Mesendoderm (in vitro differentiated cells): ENCODE measurements at regions not wholly inside any gene's neighbourhood (a gene's known extent, or its start where the extent isn't known, plus 50 kb on each side); places are given as distances from the start of the nearest gene placed in this dataset.
A peak's percentile ranks its signal among the peaks of the same experiment; 100 is the strongest.

ENCODE experiments used
- DNase-seq: peaks from one replicate; pipeline ENCODE4 v3.0.0; 2013
- H2AK5ac ChIP-seq: 2 replicates; pipeline ENCODE4 v1.6.1; 2013; ENCODE audit warnings: low read length, inconsistent platforms
- H2BK120ac ChIP-seq: 2 replicates; pipeline ENCODE4 v1.6.1; 2013; ENCODE audit warnings: low read depth, mild to moderate bottlenecking, low read length, moderate library complexity, mixed read lengths
- H2BK15ac ChIP-seq: replicated peaks from 2 replicates; pipeline ENCODE4 v1.6.1; 2013; ENCODE audit warnings: low read depth, mild to moderate bottlenecking, moderate library complexity
- H2BK5ac ChIP-seq: 2 replicates; pipeline ENCODE4 v1.6.1; 2013; ENCODE audit warnings: low read length, inconsistent platforms
- H3K18ac ChIP-seq: 2 replicates; pipeline ENCODE4 v1.6.1; 2013; ENCODE audit warnings: mild to moderate bottlenecking, low read length, mixed read lengths
- H3K23ac ChIP-seq: one replicate; pipeline ENCODE4 v1.6.1; 2013; ENCODE audit warnings: low read length
- H3K27ac ChIP-seq: 2 replicates; pipeline ENCODE4 v1.5.1; 2013; ENCODE audit warnings: low read depth, mild to moderate bottlenecking, inconsistent platforms, low read length, moderate library complexity
- H3K27me3 ChIP-seq: 2 replicates; pipeline ENCODE4 v1.6.1; 2013; ENCODE audit warnings: low read length, control low read depth, mild to moderate bottlenecking, inconsistent platforms; ENCODE audit not compliant: insufficient read depth, poor library complexity
- H3K36me3 ChIP-seq: 2 replicates; pipeline ENCODE4 v1.6.1; 2013; ENCODE audit warnings: low read length, inconsistent platforms; ENCODE audit not compliant: control insufficient read depth, insufficient read depth
- H3K4ac ChIP-seq: one replicate; pipeline ENCODE4 v1.6.1; 2013; ENCODE audit warnings: low read depth, mild to moderate bottlenecking, low read length, moderate library complexity
- H3K4me1 ChIP-seq: 2 replicates; pipeline ENCODE4 v1.6.1; 2013; ENCODE audit warnings: low read depth, low read length, inconsistent platforms; ENCODE audit not compliant: control insufficient read depth
- H3K4me2 ChIP-seq: 2 replicates; pipeline ENCODE4 v1.6.1; 2013; ENCODE audit warnings: low read length
- H3K4me3 ChIP-seq: 2 replicates; pipeline ENCODE4 v1.5.1; 2013; ENCODE audit warnings: mild to moderate bottlenecking, low read length
- H3K56ac ChIP-seq: one replicate; pipeline ENCODE4 v1.6.1; 2013; ENCODE audit warnings: low read length
- H3K79me1 ChIP-seq: 2 replicates; pipeline ENCODE4 v1.6.1; 2013; ENCODE audit warnings: low read length, inconsistent platforms
- H3K79me2 ChIP-seq: 2 replicates; pipeline ENCODE4 v1.6.1; 2013; ENCODE audit warnings: mild to moderate bottlenecking, low read length; ENCODE audit not compliant: control insufficient read depth, insufficient read depth
- H3K9ac ChIP-seq: 2 replicates; pipeline ENCODE4 v1.6.1; 2013; ENCODE audit warnings: low read length, inconsistent platforms
- H4K5ac ChIP-seq: one replicate; pipeline ENCODE4 v1.6.1; 2013; ENCODE audit warnings: low read length
- H4K8ac ChIP-seq: one replicate; pipeline ENCODE4 v1.6.1; 2013; ENCODE audit warnings: low read depth, mild to moderate bottlenecking, control low read depth, low read length, moderate library complexity
- WGBS: extraction: QIAGEN DNeasy Blood & Tissue Kit; methylation state at CpG from one replicate; pipeline ENCODE4 v1.1.7; 2013; ENCODE audit warnings: low lambda C conversion rate, missing lambda C conversion rate; ENCODE audit not compliant: insufficient coverage; ENCODE audit errors: extremely low coverage; 5-methylcytosine and 5-hydroxymethylcytosine counted together

GRCh38 chr14:62614122-62614521 lies 431.1 kb downstream of the KCNH5 start:
- Histone ChIP-seq H4K5ac (no peak overlapping the region), H3K79me2 (no peaks in the 10 kb centered on the region), H3K36me3 (no peaks in the 10 kb centered on the region), H3K4ac (no peak overlapping the region), H4K8ac (no peak overlapping the region), H3K4me3 (no peak overlapping the region), H2AK5ac (no peak overlapping the region), H3K9ac (no peak overlapping the region), H3K27me3 (no peaks in the 10 kb centered on the region), H3K18ac (peak overlapping the region; percentile 75), H2BK5ac (no peak overlapping the region), H3K23ac (no peak overlapping the region), H3K27ac (no peak overlapping the region), H3K56ac (no peak overlapping the region), H2BK15ac (no peak overlapping the region), H3K4me2 (no peak overlapping the region), H2BK120ac (no peak overlapping the region), H3K79me1 (no peaks in the 10 kb centered on the region), H3K4me1 (no peaks in the 10 kb centered on the region)
- no CpG with 5 or more reads among the region's 3 CpGs for WGBS
- peak; percentile 24 for DNase-seq

DNA sequence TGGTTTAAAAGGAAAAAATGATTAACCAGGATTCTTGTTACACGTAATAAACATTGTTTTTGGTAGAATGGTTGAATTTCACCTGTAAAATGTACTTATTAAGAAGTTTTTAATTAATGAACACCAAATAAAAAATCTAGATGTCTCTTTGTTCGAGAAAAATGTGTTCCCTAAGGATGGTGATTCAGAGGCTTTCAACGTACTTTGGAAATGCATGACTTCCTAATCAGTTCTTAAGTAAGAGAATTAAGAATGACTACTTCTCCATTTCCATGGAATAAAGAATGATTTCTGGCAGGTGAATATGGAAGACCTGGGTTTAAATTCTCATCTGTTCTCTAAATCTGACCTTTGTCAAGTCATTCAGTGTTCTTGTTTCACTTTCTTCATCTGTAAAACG lies 428.6 kb downstream of the KCNH5 start:
- Histone ChIP-seq H3K18ac (no peak overlapping the region), H3K79me1 (no peaks in the 10 kb centered on the region), H3K36me3 (no peaks in the 10 kb centered on the region), H3K4ac (no peak overlapping the region), H2BK120ac (no peak overlapping the region), H3K27ac (no peak overlapping the region), H3K9ac (no peak overlapping the region), H3K23ac (no peak overlapping the region), H2AK5ac (no peak overlapping the region), H3K4me2 (no peak overlapping the region), H2BK15ac (no peak overlapping the region), H3K4me3 (no peak overlapping the region), H4K5ac (no peak overlapping the region), H2BK5ac (no peak overlapping the region), H3K4me1 (no peaks in the 10 kb centered on the region), H3K56ac (no peak overlapping the region), H3K27me3 (no peaks in the 10 kb centered on the region), H3K79me2 (no peaks in the 10 kb centered on the region), H4K8ac (no peak overlapping the region)
- no peak for DNase-seq
- no CpG with 5 or more reads among the region's 4 CpGs for WGBS

DNA sequence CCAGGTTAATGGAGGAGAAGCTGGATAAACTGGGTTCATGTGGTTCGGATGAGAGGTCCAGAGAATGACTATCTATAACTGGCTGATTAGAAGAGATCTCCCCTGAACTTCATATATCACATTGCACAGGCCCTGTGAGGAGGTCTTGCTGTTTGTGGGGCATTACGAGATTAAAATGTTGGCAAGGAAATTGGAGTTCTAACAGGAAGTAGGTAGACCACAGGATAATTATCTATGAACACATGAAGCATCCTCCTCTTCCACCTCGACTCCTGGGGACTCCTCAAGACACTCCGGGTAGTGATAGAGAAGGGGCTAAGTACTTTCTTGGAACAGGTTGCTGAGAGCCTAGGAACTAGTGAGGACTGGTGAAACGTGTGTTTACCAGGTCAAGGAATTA lies 418.8 kb downstream of the KCNH5 start:
- Histone ChIP-seq H3K9ac (no peak overlapping the region), H2BK15ac (no peak overlapping the region), H2AK5ac (peak overlapping the region; percentile 52), H3K4ac (no peak overlapping the region), H3K4me2 (no peak overlapping the region), H3K4me1 (peaks cover 2% of the 10 kb centered on the region), H3K36me3 (no peaks in the 10 kb centered on the region), H3K18ac (no peak overlapping the region), H3K27ac (no peak overlapping the region), H3K79me2 (no peaks in the 10 kb centered on the region), H2BK5ac (peak overlapping the region; percentile 59), H4K5ac (no peak overlapping the region), H3K4me3 (no peak overlapping the region), H2BK120ac (no peak overlapping the region), H3K23ac (no peak overlapping the region), H3K27me3 (no peaks in the 10 kb centered on the region), H3K79me1 (no peaks in the 10 kb centered on the region), H3K56ac (no peak overlapping the region), H4K8ac (no peak overlapping the region)
- WGBS, result no CpG with 5 or more reads among the region's 5 CpGs
- DNase-seq, result no peak

DNA sequence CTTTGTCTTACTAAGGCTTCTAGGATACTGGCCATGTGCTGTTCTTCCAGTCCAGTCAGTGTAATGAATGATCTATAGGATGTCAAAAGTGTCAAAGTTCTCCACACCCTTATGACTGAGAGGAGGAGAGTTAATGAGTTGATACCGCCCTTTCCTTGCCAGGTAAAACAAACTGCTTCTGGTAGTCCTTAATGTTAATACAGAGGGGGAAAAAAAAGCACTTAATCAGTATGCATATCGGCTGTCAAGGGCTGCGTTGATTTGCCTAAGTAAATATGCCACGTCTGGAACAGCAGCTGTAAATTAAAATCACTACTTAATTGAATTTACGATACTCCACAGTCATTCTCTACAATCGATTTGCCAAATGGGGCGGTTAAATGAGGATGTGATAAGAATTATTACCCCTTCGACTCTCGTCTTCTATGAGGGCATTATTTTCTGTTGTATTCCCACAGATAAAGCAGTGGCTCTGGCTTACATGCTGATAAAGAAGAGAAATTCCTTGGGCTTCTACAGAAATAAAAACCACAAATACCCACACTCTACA lies 416.0 kb downstream of the KCNH5 start:
- H2BK5ac ChIP-seq, result peak overlapping the region; percentile 94

GRCh38 chr14:62631176-62631575 lies 414.1 kb downstream of the KCNH5 start:
- H3K56ac ChIP-seq, result no peak overlapping the region
- H4K8ac ChIP-seq, result no peak overlapping the region
- H3K4me1 ChIP-seq, result peaks cover 2% of the 10 kb centered on the region
- no peak overlapping the region for H3K4me3 ChIP-seq
- no peaks in the 10 kb centered on the region for H3K36me3 ChIP-seq
- DNase-seq, result no peak
- H3K9ac ChIP-seq, result no peak overlapping the region
- H2BK120ac ChIP-seq, result no peak overlapping the region
- H3K4ac ChIP-seq, result no peak overlapping the region
- no peak overlapping the region for H2AK5ac ChIP-seq
- no peak overlapping the region for H3K23ac ChIP-seq
- H2BK5ac ChIP-seq, result peak overlapping the region; percentile 47
- H4K5ac ChIP-seq, result no peak overlapping the region
- no peaks in the 10 kb centered on the region for H3K79me2 ChIP-seq
- H3K27me3 ChIP-seq, result no peaks in the 10 kb centered on the region
- H3K79me1 ChIP-seq, result no peaks in the 10 kb centered on the region
- H3K4me2 ChIP-seq, result no peak overlapping the region
- H3K27ac ChIP-seq, result no peak overlapping the region
- H2BK15ac ChIP-seq, result no peak overlapping the region
- no CpG with 5 or more reads among the region's 3 CpGs for WGBS
- no peak overlapping the region for H3K18ac ChIP-seq

More for the DNA sequence above, 416.0 kb downstream of the KCNH5 start:
- no peak overlapping the region for H3K9ac ChIP-seq
- no peak overlapping the region for H2BK120ac ChIP-seq
- no peak overlapping the region for H2BK15ac ChIP-seq
- peak overlapping the region; percentile 56 for H3K56ac ChIP-seq
- H4K5ac ChIP-seq, result peak overlapping the region; percentile 37
- WGBS, result no CpG with 5 or more reads among the region's 9 CpGs
- no peak overlapping the region for H3K18ac ChIP-seq
- no peaks in the 10 kb centered on the region for H3K79me1 ChIP-seq
- no peaks in the 10 kb centered on the region for H3K79me2 ChIP-seq
- H3K4me3 ChIP-seq, result no peak overlapping the region
- no peak overlapping the region for H4K8ac ChIP-seq
- peak; percentile 87 for DNase-seq
- H3K23ac ChIP-seq, result no peak overlapping the region
- H2AK5ac ChIP-seq, result no peak overlapping the region
- H3K4me2 ChIP-seq, result no peak overlapping the region
- no peak overlapping the region for H3K4ac ChIP-seq
- no peaks in the 10 kb centered on the region for H3K27me3 ChIP-seq
- H3K36me3 ChIP-seq, result no peaks in the 10 kb centered on the region
- H3K27ac ChIP-seq, result peak overlapping the region; percentile 56
- H3K4me1 ChIP-seq, result peaks cover 2% of the 10 kb centered on the region

GRCh38 chr14:62632771-62633170 lies 412.5 kb downstream of the KCNH5 start:
- Histone ChIP-seq H4K8ac (no peak overlapping the region), H3K4ac (no peak overlapping the region), H3K79me1 (no peaks in the 10 kb centered on the region), H2BK15ac (no peak overlapping the region), H3K18ac (no peak overlapping the region), H3K4me2 (no peak overlapping the region), H3K4me1 (peaks cover 2% of the 10 kb centered on the region), H2BK120ac (no peak overlapping the region), H2BK5ac (no peak overlapping the region), H3K79me2 (no peaks in the 10 kb centered on the region), H3K9ac (no peak overlapping the region), H3K4me3 (no peak overlapping the region), H2AK5ac (no peak overlapping the region), H3K23ac (no peak overlapping the region), H3K27me3 (no peaks in the 10 kb centered on the region), H3K56ac (no peak overlapping the region), H4K5ac (no peak overlapping the region), H3K36me3 (no peaks in the 10 kb centered on the region), H3K27ac (no peak overlapping the region)
- WGBS, result 100% methylated on average over 1 of the region's 4 CpGs
- DNase-seq, result no peak
